GM23248 (cell line): ENCODE measurements at regions not wholly inside any gene's neighbourhood (a gene's known extent, or its start where the extent isn't known, plus 50 kb on each side); places are given as distances from the start of the nearest gene placed in this dataset.

Experiments used
- EZH2 ChIP-seq: fragments of 200-600 bp; sonication (generic); IDR thresholded peaks from 2 replicates; pipeline ENCODE4 v1.6.1; 2018; ENCODE audit warnings: antibody characterized with exemption, mild to moderate bottlenecking; ENCODE audit not compliant: insufficient read depth, poor library complexity, severe bottlenecking
- EZH2phosphoT487 ChIP-seq: fragments of 200-600 bp; sonication (generic); IDR thresholded peaks from 2 replicates; pipeline ENCODE4 v1.6.1; 2018; ENCODE audit warnings: antibody characterized with exemption, moderate library complexity, mild to moderate bottlenecking, low read depth; ENCODE audit not compliant: insufficient read depth

DNA sequence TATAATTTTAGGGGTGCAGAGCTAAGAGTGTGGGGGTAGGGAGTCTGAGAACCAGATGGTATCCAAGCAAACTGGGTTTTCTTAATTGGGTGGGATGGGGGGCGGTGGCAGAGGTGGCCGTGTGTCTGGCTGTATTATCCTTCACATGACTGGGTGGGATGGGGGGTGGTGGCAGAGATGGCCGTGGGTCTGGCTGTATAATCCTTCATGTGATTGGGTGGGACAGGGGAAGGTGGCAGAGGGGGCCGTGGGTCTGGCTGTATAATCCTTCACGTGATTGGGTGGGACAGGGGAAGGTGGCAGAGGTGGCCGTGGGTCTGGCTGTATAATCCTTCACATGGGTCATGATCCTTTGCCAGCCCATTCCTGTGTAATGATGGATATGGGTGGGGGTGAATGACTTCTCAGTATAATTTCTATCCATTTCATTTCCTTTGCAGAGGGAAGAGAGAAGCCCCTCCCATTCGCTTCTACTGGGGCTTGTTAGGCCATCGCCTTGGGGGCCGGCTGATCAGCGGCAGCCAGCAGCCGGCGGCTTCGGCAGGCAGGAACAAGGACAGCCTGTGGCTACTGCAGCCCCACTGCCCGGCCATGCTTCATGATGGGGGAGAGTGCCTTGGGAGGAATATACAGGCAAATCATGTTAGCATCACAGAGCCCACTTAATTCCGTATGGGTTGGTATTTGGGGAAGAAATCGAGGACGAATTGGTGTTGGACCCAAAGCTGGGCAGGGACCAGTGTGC lies 179.6 kb upstream of the MKI67 start:
- no peak for TF ChIP-seq EZH2phosphoT487
- no peak for TF ChIP-seq EZH2
